ENCODE measurements at regions not wholly inside any gene's neighbourhood (a gene's known extent, or its start where the extent isn't known, plus 50 kb on each side); places are given as distances from the start of the nearest gene placed in this dataset.

GRCh38 chr9:95669253-95669652 lies 152.5 kb upstream of the PTCH1 start:
- TF ChIP-seq GATA3 (IDR thresholded peaks at IDR 0.05; ENCODE audit: low read depth, low read length) (no peak), GATA2 (IDR thresholded peaks at IDR 0.05; ENCODE audit: low read depth, low read length) (no peak)

- TF ChIP-seq GATA2 (IDR thresholded peaks at IDR 0.05; ENCODE audit: low read depth, low read length) (no peak), GATA3 (IDR thresholded peaks at IDR 0.05; ENCODE audit: low read depth, low read length) (no peak)
These were observed 151.0 kb upstream of the PTCH1 start for GRCh38 chr9:95667789-95668188.

DNA sequence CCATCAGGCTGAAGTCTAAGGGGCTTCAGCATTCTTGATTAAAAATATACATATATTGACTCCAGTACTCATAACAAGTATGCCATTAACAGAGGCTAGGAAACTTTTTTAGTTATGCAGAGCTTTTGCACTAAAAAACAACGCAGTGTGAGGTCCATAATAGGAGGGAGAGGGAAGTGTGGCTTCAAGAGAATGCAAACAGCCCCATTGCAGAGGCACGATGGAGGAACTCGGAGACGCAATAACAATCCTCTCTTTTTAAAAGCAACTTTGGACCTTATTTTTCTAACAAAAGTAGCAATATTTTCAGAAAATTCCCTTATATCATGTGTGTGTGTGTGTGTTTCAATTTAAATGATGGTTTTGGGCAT lies 150.0 kb upstream of the PTCH1 start:
- TF ChIP-seq GATA3 (IDR thresholded peaks at IDR 0.05; ENCODE audit: low read depth, low read length) (no peak), GATA2 (IDR thresholded peaks at IDR 0.05; ENCODE audit: low read depth, low read length) (no peak)

GRCh38 chr9:95666096-95666784 lies 149.5 kb upstream of the PTCH1 start:
- TF ChIP-seq GATA3 (IDR thresholded peaks at IDR 0.05; ENCODE audit: low read depth, low read length), result no peak
- TF ChIP-seq GATA2 (IDR thresholded peaks at IDR 0.05; ENCODE audit: low read depth, low read length), result no peak

DNA sequence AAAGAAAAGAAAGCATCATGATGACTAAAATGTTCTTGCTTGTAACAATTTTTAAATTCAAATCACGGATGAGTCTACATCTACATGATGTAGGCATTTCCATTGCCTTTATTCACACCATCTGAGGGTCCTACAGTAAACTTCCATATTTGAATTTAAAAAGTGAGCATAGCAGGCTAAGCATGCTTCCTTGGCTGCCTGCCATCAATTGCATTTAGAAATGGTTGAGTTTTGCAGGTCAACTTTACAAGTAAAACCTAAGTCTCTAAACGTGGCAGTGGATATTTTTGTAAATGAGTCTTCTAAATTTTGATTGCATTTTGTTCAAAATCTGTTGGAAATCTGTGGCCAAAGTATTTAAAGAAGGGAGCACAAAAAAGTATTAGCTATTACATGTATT lies 136.5 kb upstream of the PTCH1 start:
- no peak for TF ChIP-seq GATA3 (IDR thresholded peaks at IDR 0.05; ENCODE audit: low read depth, low read length)
- TF ChIP-seq GATA2 (IDR thresholded peaks at IDR 0.05; ENCODE audit: low read depth, low read length), result no peak

DNA sequence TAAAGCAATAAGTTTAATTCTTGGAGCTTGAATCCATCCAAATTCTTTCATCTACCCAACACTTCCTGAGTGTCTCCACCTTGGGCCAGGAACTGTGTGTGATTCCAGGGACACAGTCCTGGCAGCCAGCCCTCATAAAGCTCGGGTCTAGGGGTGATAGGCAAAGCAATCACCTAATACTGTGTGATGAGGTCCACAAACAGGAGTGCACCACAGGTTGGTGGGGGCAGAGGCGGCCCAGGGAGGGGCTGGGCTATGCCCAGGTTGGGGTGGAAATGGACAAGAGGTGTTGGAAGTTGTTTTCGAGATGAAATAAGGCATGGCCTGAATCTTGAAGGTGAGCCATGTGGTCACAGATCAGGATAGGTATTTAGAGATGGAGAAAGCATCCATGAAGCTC lies 133.9 kb upstream of the PTCH1 start:
- TF ChIP-seq GATA2 (IDR thresholded peaks at IDR 0.05; ENCODE audit: low read depth, low read length), result no peak
- no peak for TF ChIP-seq GATA3 (IDR thresholded peaks at IDR 0.05; ENCODE audit: low read depth, low read length)

DNA sequence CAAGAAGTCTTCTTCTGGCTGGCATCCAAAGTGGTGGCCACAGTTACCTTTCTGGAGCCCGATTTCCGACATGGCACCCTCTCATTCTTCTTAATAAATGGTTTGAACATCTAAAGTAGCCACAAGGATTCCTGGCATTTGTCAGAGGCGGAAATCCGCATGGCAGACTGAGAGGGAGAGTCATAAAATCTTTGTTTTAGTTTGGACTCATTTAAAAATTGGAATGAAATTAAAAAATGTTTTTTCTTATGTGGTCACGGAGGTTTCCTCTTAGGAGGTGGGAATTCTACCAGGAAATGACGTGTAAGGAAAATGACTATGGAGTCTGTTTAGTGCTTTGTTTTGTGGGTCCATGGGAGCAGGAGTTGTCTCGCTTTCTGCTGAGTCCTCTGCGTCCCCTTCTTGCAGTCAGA lies 133.0 kb upstream of the PTCH1 start:
- TF ChIP-seq GATA3 (IDR thresholded peaks at IDR 0.05; ENCODE audit: low read depth, low read length) (no peak), GATA2 (IDR thresholded peaks at IDR 0.05; ENCODE audit: low read depth, low read length) (no peak)

DNA sequence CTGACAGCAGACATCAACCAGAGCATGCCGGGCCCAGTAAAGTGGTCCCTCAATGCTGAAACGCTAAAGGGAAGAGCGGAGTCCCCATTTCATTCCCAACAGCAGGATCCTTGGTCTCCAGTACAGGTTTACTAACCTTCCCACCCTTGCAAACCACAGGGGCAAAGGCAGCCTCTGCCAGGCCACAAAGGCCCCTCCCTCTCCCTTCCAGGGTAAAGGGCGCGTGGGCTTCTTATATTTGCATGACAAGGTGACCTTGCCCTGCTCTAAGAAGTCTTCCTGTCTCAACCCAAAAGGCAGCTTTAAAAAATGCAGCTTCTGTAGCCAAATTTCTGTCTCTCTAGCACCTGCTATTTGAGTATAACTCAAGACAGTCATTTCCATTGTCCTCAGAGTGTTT lies 131.5 kb upstream of the PTCH1 start:
- TF ChIP-seq GATA2 (IDR thresholded peaks at IDR 0.05; ENCODE audit: low read depth, low read length) (no peak), GATA3 (IDR thresholded peaks at IDR 0.05; ENCODE audit: low read depth, low read length) (no peak)

GRCh38 chr9:95645992-95646391 lies 129.2 kb upstream of the PTCH1 start:
- no peak for TF ChIP-seq GATA3 (IDR thresholded peaks at IDR 0.05; ENCODE audit: low read depth, low read length)
- TF ChIP-seq GATA2 (IDR thresholded peaks at IDR 0.05; ENCODE audit: low read depth, low read length), result no peak

GRCh38 chr9:95645579-95645978 lies 128.8 kb upstream of the PTCH1 start:
- TF ChIP-seq GATA2 (IDR thresholded peaks at IDR 0.05; ENCODE audit: low read depth, low read length) (no peak), GATA3 (IDR thresholded peaks at IDR 0.05; ENCODE audit: low read depth, low read length) (no peak)

GRCh38 chr9:95644377-95644776 lies 127.6 kb upstream of the PTCH1 start:
- TF ChIP-seq GATA2 (IDR thresholded peaks at IDR 0.05; ENCODE audit: low read depth, low read length), result no peak
- TF ChIP-seq GATA3 (IDR thresholded peaks at IDR 0.05; ENCODE audit: low read depth, low read length), result no peak

DNA sequence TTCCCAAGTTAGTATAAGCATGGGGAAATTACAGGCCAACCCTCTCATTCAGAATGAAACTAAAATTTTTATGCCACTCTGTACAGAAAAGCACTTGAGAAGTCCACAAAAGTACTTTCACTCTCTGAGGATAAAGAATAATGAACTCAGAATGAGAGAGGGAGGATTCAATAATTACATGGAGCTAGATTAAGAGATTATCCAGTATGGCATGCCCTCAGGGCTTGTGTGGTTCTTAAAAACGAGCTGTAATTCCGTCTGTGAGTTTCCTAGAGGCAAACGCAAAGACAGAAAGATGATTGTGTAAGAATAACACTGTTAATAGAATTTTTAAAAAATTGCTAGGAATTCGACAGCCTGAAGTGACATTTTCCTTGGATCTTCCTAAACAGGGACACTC lies 126.8 kb upstream of the PTCH1 start:
- no peak for TF ChIP-seq GATA2 (IDR thresholded peaks at IDR 0.05; ENCODE audit: low read depth, low read length)

GRCh38 chr9:95642189-95642588 lies 125.4 kb upstream of the PTCH1 start:
- no peak for TF ChIP-seq GATA2 (IDR thresholded peaks at IDR 0.05; ENCODE audit: low read depth, low read length)
- TF ChIP-seq GATA3 (IDR thresholded peaks at IDR 0.05; ENCODE audit: low read depth, low read length), result no peak

GRCh38 chr9:95641586-95641985 lies 124.8 kb upstream of the PTCH1 start:
- TF ChIP-seq GATA3 (IDR thresholded peaks at IDR 0.05; ENCODE audit: low read depth, low read length) (no peak), GATA2 (IDR thresholded peaks at IDR 0.05; ENCODE audit: low read depth, low read length) (no peak)

DNA sequence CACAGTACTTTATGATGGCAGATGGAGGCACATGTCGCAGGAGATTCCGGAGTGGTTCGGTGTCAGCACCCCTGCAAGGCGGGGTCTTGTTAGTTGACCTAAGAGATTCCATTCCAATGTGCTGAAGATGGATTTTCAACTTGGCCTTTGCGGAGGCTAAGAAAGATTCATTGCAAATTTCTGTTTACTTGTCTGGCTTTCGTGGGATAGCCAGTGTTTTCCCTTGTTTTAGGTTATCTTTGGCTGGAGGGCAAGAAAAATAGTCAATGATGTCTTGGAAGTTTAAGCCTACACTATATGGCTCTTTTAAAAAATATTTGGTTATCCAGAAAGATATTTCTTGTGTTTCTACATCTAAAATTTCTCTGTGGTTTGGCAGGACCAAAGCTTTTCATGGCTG lies 123.6 kb upstream of the PTCH1 start:
- no peak for TF ChIP-seq GATA3 (IDR thresholded peaks at IDR 0.05; ENCODE audit: low read depth, low read length)
- TF ChIP-seq GATA2 (IDR thresholded peaks at IDR 0.05; ENCODE audit: low read depth, low read length), result no peak

All from SH-SY5Y (cell line).